Psoas muscle (tissue), 7 donors: ENCODE measurements at regions not wholly inside any gene's neighbourhood (a gene's known extent, or its start where the extent isn't known, plus 50 kb on each side); places are given as distances from the start of the nearest gene placed in this dataset.

Source experiments
- ATAC-seq, 4 donors: fragments of 200-7000 bp; cut with Tn5 transposase; one replicate each; pipeline ENCODE4 v1.9.1; 2020; ENCODE audit warnings: moderate library complexity in 3 of 4, mild to moderate bottlenecking in 2 of 4
- DNase-seq, 2 donors: peaks; one replicate each; pipeline ENCODE4 v3.0.0-alpha.2; 2020
- H3K27ac ChIP-seq: fragments of 200-600 bp; one replicate; pipeline ENCODE4 v1.8.0; 2022
- H3K27me3 ChIP-seq, 3 donors: fragments of 200-600 bp in 1 of 3; one replicate each; pipeline versions ENCODE4 v1.6.1 to v1.8.0; 2013 to 2022; ENCODE audit warnings: low read length in 2 of 3, mild to moderate bottlenecking in 2 of 3, moderate library complexity in 1 of 3; ENCODE audit not compliant: insufficient read depth in 3 of 3
- H3K36me3 ChIP-seq, 2 donors: fragments of 200-600 bp in 1 of 2; one replicate each; pipeline versions ENCODE4 v1.6.1 to v1.8.0; 2013 to 2022; ENCODE audit warnings: low read depth in 1 of 2, mild to moderate bottlenecking in 1 of 2, moderate library complexity in 1 of 2; ENCODE audit not compliant: insufficient read depth in 1 of 2
- H3K4me1 ChIP-seq: fragments of 200-600 bp; one replicate; pipeline ENCODE4 v1.8.0; 2022
- H3K4me3 ChIP-seq: fragments of 200-600 bp; one replicate; pipeline ENCODE4 v1.8.0; 2022; ENCODE audit warnings: mild to moderate bottlenecking
- H3K9me3 ChIP-seq: fragments of 200-600 bp; one replicate; pipeline ENCODE4 v1.8.0; 2022
- WGBS, 3 donors: extraction: QIAGEN DNeasy Blood & Tissue Kit; methylation state at CpG; one replicate each; pipeline versions ENCODE4 v1.1.6 to v1.1.7; 2013; 5-methylcytosine and 5-hydroxymethylcytosine counted together
- intact Hi-C, 2 donors: fragments of 100-400 bp; cut with DNase I; formaldehyde crosslinking; loops; one replicate each; pipeline versions ENCODE4 v1.11.0 to v1.14.2; 2022
- TF ChIP-seq, protein P1 (sequence below): fragments of 200-600 bp; IDR thresholded peaks from one replicate; pipeline ENCODE4 v1.8.0; 2022; ENCODE audit warnings: antibody characterized with exemption
- donor health status: healthy with polysubstance abuse.
- donor health status: DM: no; HTN: no; CAD: no; lungs with moderate emphysema.
- donor health status: Bipolar disorder and iron deficiency.
- donor health status: healthy.
- donor health status: DM: yes; HTN: yes; CAD: no.
- donor health status: DM: no; HTN: no; CAD: no.
- donor health status: DM: yes; HTN: yes; CAD: no.

DNA sequence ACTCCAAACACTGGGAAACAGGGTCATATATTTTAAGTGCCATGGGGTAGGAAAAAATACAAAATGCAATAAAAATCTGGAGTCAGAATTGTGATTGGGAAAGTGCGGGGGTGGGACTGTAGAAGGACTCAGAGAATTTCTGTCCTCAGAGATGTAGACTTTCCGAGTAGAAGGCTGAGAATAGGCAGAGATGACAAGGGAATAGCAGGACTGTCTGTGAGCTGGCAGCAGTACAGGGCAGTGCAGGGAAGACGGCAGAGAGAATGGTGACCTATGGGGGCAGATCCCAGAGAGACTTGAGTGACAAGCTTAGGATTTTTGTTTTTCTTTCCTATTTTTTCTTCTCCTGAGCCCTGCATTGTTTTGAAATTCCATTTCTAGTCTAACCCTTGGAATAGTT, 127.6 kb downstream of the SLC16A9 start:
- DNase-seq (no peak), ATAC-seq (no peak)
- no peaks in the 10 kb centered on the region for H3K4me1 ChIP-seq
- H3K27me3 ChIP-seq = no peaks in the 10 kb centered on the region
- no peaks in the 10 kb centered on the region for H3K36me3 ChIP-seq
- no peak overlapping the region for H3K4me3 ChIP-seq
- no peaks in the 10 kb centered on the region for H3K9me3 ChIP-seq
- TF ChIP-seq, protein P1, sequence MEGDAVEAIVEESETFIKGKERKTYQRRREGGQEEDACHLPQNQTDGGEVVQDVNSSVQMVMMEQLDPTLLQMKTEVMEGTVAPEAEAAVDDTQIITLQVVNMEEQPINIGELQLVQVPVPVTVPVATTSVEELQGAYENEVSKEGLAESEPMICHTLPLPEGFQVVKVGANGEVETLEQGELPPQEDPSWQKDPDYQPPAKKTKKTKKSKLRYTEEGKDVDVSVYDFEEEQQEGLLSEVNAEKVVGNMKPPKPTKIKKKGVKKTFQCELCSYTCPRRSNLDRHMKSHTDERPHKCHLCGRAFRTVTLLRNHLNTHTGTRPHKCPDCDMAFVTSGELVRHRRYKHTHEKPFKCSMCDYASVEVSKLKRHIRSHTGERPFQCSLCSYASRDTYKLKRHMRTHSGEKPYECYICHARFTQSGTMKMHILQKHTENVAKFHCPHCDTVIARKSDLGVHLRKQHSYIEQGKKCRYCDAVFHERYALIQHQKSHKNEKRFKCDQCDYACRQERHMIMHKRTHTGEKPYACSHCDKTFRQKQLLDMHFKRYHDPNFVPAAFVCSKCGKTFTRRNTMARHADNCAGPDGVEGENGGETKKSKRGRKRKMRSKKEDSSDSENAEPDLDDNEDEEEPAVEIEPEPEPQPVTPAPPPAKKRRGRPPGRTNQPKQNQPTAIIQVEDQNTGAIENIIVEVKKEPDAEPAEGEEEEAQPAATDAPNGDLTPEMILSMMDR = no peak
- intact Hi-C loops = loop anchor here in 1 of 2 donors (5.0 kb wide), 1 partner anchor 345 kb away; no protein-coding TSS in a partner anchor
- no peak overlapping the region for H3K27ac ChIP-seq
- WGBS, 3 donors = 51 to 65% (median 62%) methylated on average over 3 of the region's 3 CpGs

DNA sequence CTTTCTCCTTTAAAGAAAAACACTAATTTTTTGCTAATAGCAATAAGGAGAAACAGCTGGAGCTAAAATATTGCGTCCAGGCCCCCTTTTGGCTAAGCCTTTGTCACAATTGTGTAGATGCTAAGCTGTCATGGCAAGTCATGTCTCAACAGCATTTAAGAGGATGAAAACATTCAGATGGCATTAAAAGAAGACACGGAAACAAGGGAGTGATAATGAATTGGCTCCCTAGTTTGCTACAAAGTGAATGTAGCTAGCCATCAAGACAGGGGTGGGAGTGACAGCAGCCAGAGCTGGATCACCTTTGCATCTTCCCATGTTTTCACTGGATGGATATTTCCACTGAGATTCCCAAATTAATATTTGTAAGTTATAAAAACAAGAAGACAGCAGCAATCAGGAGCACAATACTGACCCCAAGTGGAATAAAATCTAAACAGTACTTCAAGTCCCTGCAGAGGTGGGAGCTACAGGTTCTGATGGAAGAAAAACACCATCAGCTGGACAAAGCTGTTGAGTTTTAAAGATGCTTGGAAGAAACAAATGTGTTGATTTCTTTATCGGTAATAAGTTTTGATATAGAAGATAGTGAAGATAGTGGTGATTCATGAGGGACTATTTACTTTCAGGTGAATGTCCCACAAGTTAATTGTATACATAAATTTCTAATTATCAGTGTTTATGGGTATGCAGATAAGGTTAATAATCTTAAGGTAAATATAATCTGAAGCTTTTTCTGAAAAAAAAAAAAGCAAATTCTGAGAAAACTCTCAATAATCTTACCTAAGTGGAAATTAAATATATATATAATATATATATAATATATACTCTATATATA, 129.4 kb downstream of the SLC16A9 start:
- intact Hi-C loops = loop anchor here in 1 of 2 donors (5.0 kb wide), 1 partner anchor 343 kb away; no protein-coding TSS in a partner anchor
- ATAC-seq = no peak
- WGBS, 3 donors = 32 to 51% (median 38%) methylated on average over 3 of the region's 3 CpGs
- H3K27ac ChIP-seq = no peak overlapping the region
- H3K36me3 ChIP-seq = no peaks in the 10 kb centered on the region
- H3K4me1 ChIP-seq = no peaks in the 10 kb centered on the region
- DNase-seq = no peak
- no peaks in the 10 kb centered on the region for H3K9me3 ChIP-seq
- TF ChIP-seq, protein P1 = peak; percentile 56
- H3K4me3 ChIP-seq = no peak overlapping the region
- no peaks in the 10 kb centered on the region for H3K27me3 ChIP-seq

DNA sequence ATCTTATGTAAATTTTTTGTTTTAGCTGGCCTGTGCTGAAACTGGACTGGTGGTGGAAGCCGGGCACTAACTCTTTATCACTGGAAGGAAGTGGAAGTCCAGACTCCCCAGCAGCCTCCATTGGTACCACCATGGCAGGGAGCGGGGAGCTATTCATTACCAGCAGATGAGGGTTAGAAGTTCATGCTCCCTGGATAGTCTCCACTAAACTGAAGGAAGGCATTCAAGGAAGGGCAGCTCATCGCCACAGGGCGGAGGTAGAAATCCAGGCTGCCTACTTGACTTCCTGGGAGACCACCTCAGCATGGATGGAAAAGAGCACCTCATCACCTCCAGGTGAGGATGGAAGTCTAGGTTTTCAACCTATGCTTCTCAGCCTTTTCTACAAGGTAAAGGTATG, 130.9 kb downstream of the SLC16A9 start:
- intact Hi-C loops = no loop called here
- DNase-seq (no peak), ATAC-seq (no peak)
- WGBS, 3 donors = 94 to 97% (median 96%) methylated on average over 4 of the region's 4 CpGs
- H3K9me3 ChIP-seq = no peaks in the 10 kb centered on the region
- no peak overlapping the region for H3K27ac ChIP-seq
- no peaks in the 10 kb centered on the region for H3K36me3 ChIP-seq
- TF ChIP-seq, protein P1 = no peak
- no peaks in the 10 kb centered on the region for H3K4me1 ChIP-seq
- H3K4me3 ChIP-seq = no peak overlapping the region
- H3K27me3 ChIP-seq = no peaks in the 10 kb centered on the region

DNA sequence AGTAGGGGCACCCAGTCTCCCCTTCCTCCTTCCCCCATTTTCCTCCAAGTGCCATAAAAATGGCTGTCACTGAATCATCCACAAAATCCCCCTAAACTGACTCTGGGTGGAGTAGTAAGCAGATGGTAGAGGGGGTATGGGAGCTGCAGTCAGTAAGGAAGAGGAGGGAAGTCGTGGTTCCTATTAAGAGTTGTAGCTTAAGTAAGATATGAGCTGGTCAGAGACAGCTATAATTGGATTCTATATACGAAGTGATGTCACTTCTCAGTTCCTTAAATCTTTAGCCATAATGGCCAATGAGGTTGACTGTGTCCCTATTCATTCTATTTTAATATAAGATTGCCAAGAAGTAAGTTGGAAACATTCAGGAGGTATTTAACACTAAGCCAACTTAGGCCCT, 131.7 kb downstream of the SLC16A9 start:
- intact Hi-C loops = no loop called here

More for the DNA sequence above, 131.7 kb downstream of the SLC16A9 start:
- TF ChIP-seq, protein P1 = no peak
- H3K27ac ChIP-seq = no peak overlapping the region
- DNase-seq (no peak), ATAC-seq (no peak)
- H3K4me3 ChIP-seq = no peak overlapping the region
- H3K36me3 ChIP-seq = no peaks in the 10 kb centered on the region
- no peaks in the 10 kb centered on the region for H3K27me3 ChIP-seq
- H3K4me1 ChIP-seq = no peaks in the 10 kb centered on the region
- no peaks in the 10 kb centered on the region for H3K9me3 ChIP-seq
- 80 to 82% (median 81%) methylated on average over 2 of the region's 2 CpGs for WGBS, 3 donors
